ENCODE measurements at regions not wholly inside any gene's neighbourhood (a gene's known extent, or its start where the extent isn't known, plus 50 kb on each side); places are given as distances from the start of the nearest gene placed in this dataset.

DNA sequence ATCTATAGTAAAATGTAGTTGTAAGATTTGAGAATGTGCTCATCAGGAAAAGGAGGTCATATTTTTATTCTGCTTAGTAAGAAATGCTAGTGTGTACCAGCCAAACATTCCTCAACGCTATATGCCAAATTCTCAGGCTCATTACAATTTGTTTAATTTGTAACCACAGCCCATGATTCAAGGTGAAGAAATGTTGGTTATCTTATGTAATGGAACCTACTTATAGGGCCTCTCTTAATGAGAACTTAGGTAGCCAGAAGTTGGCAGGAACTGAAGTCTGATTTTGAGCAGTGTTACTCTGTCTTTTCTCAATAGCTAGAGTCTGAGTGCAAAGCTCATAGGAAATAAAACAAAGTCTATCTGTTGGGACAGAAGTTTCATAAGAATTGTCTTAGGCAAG, 595.0 kb downstream of the GLUD2 start:
- no CpG with 5 or more reads among the region's 1 CpG for WGBS (ENCODE audit: insufficient coverage)
- H3K36me3 Mint-ChIP-seq = no peaks in the 10 kb centered on the region
- H3K27ac ChIP-seq (ENCODE audit: low read depth in 1 of 2, low read length in 2 of 2) = no peak overlapping the region
- no peaks in the 10 kb centered on the region for H4K20me1 ChIP-seq (ENCODE audit: insufficient read depth, low read length)
- intact Hi-C loops (cut with micrococcal nuclease) = no loop called here
- H3K4me2 ChIP-seq (replicated peaks; ENCODE audit: extremely low read depth, low read length, poor library complexity, severe bottlenecking) = no peak overlapping the region
- no peak overlapping the region for H3K4me3 ChIP-seq (replicated peaks in 1 of 3; ENCODE audit: low read depth in 2 of 3, low read length in 3 of 3)
- H3K4me1 Mint-ChIP-seq = peaks cover 12% of the 10 kb centered on the region
- H3K9me3 ChIP-seq (replicated peaks in 1 of 2; ENCODE audit: control insufficient read depth in 1 of 2, insufficient read depth in 1 of 2, low read length in 2 of 2) = no peaks in the 10 kb centered on the region
- H3K9ac ChIP-seq (ENCODE audit: insufficient read depth, low read length, poor library complexity, severe bottlenecking) = no peak overlapping the region
- H2AFZ ChIP-seq (ENCODE audit: insufficient read depth, low read depth, low read length, poor library complexity, severe bottlenecking) = no peak overlapping the region
- no peaks in the 10 kb centered on the region for H3K4me1 ChIP-seq (ENCODE audit: control insufficient read depth in 1 of 2, insufficient read depth in 2 of 2, low read length in 2 of 2)
- no peak overlapping the region for H3K27ac Mint-ChIP-seq
- H3K4me3 Mint-ChIP-seq = no peak overlapping the region
- DNase-seq = no peak
- no peaks in the 10 kb centered on the region for H3K9me3 Mint-ChIP-seq
- H3K27me3 ChIP-seq (ENCODE audit: control insufficient read depth in 2 of 2, insufficient read depth in 2 of 2, low read length in 2 of 2) = no peaks in the 10 kb centered on the region
- H3K27me3 Mint-ChIP-seq (ENCODE audit: low read depth in 3 of 3) = no peaks in the 10 kb centered on the region
- H3K36me3 ChIP-seq (replicated peaks in 1 of 2; ENCODE audit: control insufficient read depth in 1 of 2, insufficient read depth in 2 of 2, low read length in 2 of 2) = no peaks in the 10 kb centered on the region
- H3K79me2 ChIP-seq (ENCODE audit: insufficient read depth, low read length) = no peaks in the 10 kb centered on the region
- TF ChIP-seq, protein P1, sequence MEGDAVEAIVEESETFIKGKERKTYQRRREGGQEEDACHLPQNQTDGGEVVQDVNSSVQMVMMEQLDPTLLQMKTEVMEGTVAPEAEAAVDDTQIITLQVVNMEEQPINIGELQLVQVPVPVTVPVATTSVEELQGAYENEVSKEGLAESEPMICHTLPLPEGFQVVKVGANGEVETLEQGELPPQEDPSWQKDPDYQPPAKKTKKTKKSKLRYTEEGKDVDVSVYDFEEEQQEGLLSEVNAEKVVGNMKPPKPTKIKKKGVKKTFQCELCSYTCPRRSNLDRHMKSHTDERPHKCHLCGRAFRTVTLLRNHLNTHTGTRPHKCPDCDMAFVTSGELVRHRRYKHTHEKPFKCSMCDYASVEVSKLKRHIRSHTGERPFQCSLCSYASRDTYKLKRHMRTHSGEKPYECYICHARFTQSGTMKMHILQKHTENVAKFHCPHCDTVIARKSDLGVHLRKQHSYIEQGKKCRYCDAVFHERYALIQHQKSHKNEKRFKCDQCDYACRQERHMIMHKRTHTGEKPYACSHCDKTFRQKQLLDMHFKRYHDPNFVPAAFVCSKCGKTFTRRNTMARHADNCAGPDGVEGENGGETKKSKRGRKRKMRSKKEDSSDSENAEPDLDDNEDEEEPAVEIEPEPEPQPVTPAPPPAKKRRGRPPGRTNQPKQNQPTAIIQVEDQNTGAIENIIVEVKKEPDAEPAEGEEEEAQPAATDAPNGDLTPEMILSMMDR (IDR thresholded peaks at IDR 0.05) = no peak

DNA sequence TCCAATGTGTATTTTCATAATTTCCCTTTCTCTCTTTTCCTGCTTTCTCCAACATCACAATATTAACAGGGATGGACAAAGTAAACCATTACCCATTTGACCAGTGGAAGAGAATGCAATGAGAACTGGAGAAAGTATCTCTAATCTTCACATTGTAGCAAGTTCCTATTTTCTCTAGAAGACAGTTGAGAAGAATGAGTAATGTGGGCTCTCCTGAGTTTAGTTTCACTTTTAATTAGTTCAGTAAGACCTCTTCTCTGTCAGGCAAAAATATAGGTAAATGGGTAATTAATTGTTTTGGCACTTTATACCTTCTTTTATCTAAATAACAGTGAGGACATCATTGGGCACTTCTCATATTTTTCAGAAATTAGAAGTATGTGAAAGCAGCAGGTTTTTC, 602.0 kb downstream of the GLUD2 start:
- Histone ChIP-seq H3K4me2 (replicated peaks; ENCODE audit: extremely low read depth, low read length, poor library complexity, severe bottlenecking) (no peak overlapping the region), H3K4me1 (ENCODE audit: control insufficient read depth in 1 of 2, insufficient read depth in 2 of 2, low read length in 2 of 2) (no peaks in the 10 kb centered on the region), H3K27me3 (ENCODE audit: control insufficient read depth in 2 of 2, insufficient read depth in 2 of 2, low read length in 2 of 2) (no peaks in the 10 kb centered on the region), H3K36me3 (replicated peaks in 1 of 2; ENCODE audit: control insufficient read depth in 1 of 2, insufficient read depth in 2 of 2, low read length in 2 of 2) (no peaks in the 10 kb centered on the region), H4K20me1 (ENCODE audit: insufficient read depth, low read length) (no peaks in the 10 kb centered on the region), H3K27ac (ENCODE audit: low read depth in 1 of 2, low read length in 2 of 2) (no peak overlapping the region), H3K9me3 (replicated peaks in 1 of 2; ENCODE audit: control insufficient read depth in 1 of 2, insufficient read depth in 1 of 2, low read length in 2 of 2) (peaks cover 0 to 4% of the 10 kb centered on the region in 2 donors), H3K4me3 (replicated peaks in 1 of 3; ENCODE audit: low read depth in 2 of 3, low read length in 3 of 3) (no peak overlapping the region), H3K9ac (ENCODE audit: insufficient read depth, low read length, poor library complexity, severe bottlenecking) (no peak overlapping the region), H2AFZ (ENCODE audit: insufficient read depth, low read depth, low read length, poor library complexity, severe bottlenecking) (no peak overlapping the region), H3K79me2 (ENCODE audit: insufficient read depth, low read length) (no peaks in the 10 kb centered on the region)
- intact Hi-C loops (cut with micrococcal nuclease) = no loop called here
- Mint-ChIP-seq H3K36me3 (no peaks in the 10 kb centered on the region), H3K4me3 (no peak overlapping the region), H3K4me1 (peaks cover 5% of the 10 kb centered on the region), H3K9me3 (peaks cover 2 to 12% (median 5%) of the 10 kb centered on the region in 7 donors), H3K27ac (no peak overlapping the region), H3K27me3 (ENCODE audit: low read depth in 3 of 3) (no peaks in the 10 kb centered on the region)
- TF ChIP-seq, protein P1 (IDR thresholded peaks at IDR 0.05) = no peak
- DNase-seq = no peak

Data from CD14-positive monocyte (primary cell).